Pancreas (tissue), 10 donors: ENCODE measurements at regions not wholly inside any gene's neighbourhood (a gene's known extent, or its start where the extent isn't known, plus 50 kb on each side); places are given as distances from the start of the nearest gene placed in this dataset.
A peak's percentile ranks its signal among the peaks of the same experiment; 100 is the strongest.

Experiments
- ATAC-seq, 4 donors: fragments of 200-7000 bp; cut with Tn5 transposase; one replicate each; pipeline versions ENCODE4 v1.8.0 to v1.9.1; 2020; ENCODE audit warnings: mild to moderate bottlenecking in 4 of 4, moderate library complexity in 4 of 4
- DNase-seq, 6 donors: peaks; one replicate each; pipeline ENCODE4 v3.0.0-alpha.2; 2020
- FAIRE-seq: peaks from 2 replicates; lab custom pipeline; 2012; peaks lifted over from hg19 to GRCh38; lab: Jason Lieb, UNC
- H3K27ac ChIP-seq, 4 donors: fragments of 200-600 bp; sonication (generic); 1 replicate in 3 of 4; 2 replicates in 1 of 4; pipeline versions ENCODE4 v1.5.0 to v1.8.0; 2020
- H3K27me3 ChIP-seq, 4 donors: fragments of 200-600 bp; one replicate each; pipeline ENCODE4 v1.8.0; 2021
- H3K36me3 ChIP-seq, 3 donors: fragments of 200-600 bp; sonication (generic) in 1 of 3; one replicate each; pipeline versions ENCODE4 v1.5.0 to v1.8.0; 2020 to 2021
- H3K4me1 ChIP-seq, 3 donors: fragments of 200-600 bp; one replicate each; pipeline ENCODE4 v1.8.0; 2021
- H3K4me3 ChIP-seq, 4 donors: fragments of 200-600 bp; sonication (generic) in 2 of 4; one replicate each; pipeline versions ENCODE4 v1.5.0 to v1.8.0; 2020 to 2021
- H3K9me3 ChIP-seq, 4 donors: fragments of 200-600 bp; one replicate each; pipeline ENCODE4 v1.8.0; 2021
- CTCF ChIP-seq, 4 donors: fragments of 200-600 bp; sonication (generic) in 3 of 4; IDR thresholded peaks; one replicate each; pipeline versions ENCODE4 v1.5.0 to v1.8.0; 2021; ENCODE audit warnings: antibody characterized with exemption in 4 of 4
- WGBS, 2 donors: extraction: QIAGEN DNeasy Blood & Tissue Kit; methylation state at CpG; one replicate each; pipeline ENCODE4 v1.1.7; 2013; 5-methylcytosine and 5-hydroxymethylcytosine counted together
- intact Hi-C, 3 donors: fragments of 100-400 bp; cut with DNase I; formaldehyde crosslinking; loops; one replicate each; pipeline versions ENCODE4 v1.11.1 to v1.14.2; 2022
- donor health status: healthy with polysubstance abuse.
- donor health status: DM: no; HTN: no; CAD: no; lungs with moderate emphysema.
- donor health status: DM: no; HTN: no; CAD: no.
- donor health status: control.
- donor health status: control.
- donor health status: Bipolar disorder and iron deficiency.
- donor health status: DM: yes; HTN: yes; CAD: no.
- donor health status: DM: no; HTN: no; CAD: no.
- donor health status: DM: no; HTN: no; CAD: no.
- donor health status: DM: yes; HTN: yes; CAD: no.

- ATAC-seq (no peak), FAIRE-seq (no peak), DNase-seq (no peak)
- Histone ChIP-seq H3K9me3 (no peaks in the 10 kb centered on the region), H3K27ac (no peak overlapping the region), H3K27me3 (no peaks in the 10 kb centered on the region), H3K36me3 (no peaks in the 10 kb centered on the region), H3K4me1 (peaks cover 0 to 7% (median 0%) of the 10 kb centered on the region in 3 donors), H3K4me3 (no peak overlapping the region)
- TF ChIP-seq CTCF (IDR thresholded peaks at IDR 0.05) = no peak
- 42 to 43% methylated on average over 3 of the region's 3 CpGs for WGBS, 2 donors
- intact Hi-C loops = no loop called here
Measured at GRCh38 chr2:155382776-155383175, 684.3 kb downstream of the KCNJ3 start.

- Histone ChIP-seq H3K4me3 (no peak overlapping the region), H3K27ac (no peak overlapping the region), H3K9me3 (no peaks in the 10 kb centered on the region), H3K4me1 (peaks cover 0 to 7% (median 0%) of the 10 kb centered on the region in 3 donors), H3K27me3 (no peaks in the 10 kb centered on the region), H3K36me3 (no peaks in the 10 kb centered on the region)
- no peak for TF ChIP-seq CTCF (IDR thresholded peaks at IDR 0.05)
- intact Hi-C loops = no loop called here
- 8 to 13% methylated on average over 1 of the region's 1 CpG for WGBS, 2 donors
- no peak for DNase-seq
- ATAC-seq = no peak
- no peak for FAIRE-seq
Measured at GRCh38 chr2:155381436-155381835, 682.9 kb downstream of the KCNJ3 start.

- FAIRE-seq = no peak
- Histone ChIP-seq H3K27me3 (peaks cover 0 to 1% (median 0%) of the 10 kb centered on the region in 4 donors), H3K36me3 (no peaks in the 10 kb centered on the region), H3K27ac (no peak overlapping the region), H3K9me3 (no peaks in the 10 kb centered on the region), H3K4me1 (peaks cover 0 to 7% (median 0%) of the 10 kb centered on the region in 3 donors), H3K4me3 (no peak overlapping the region)
- no peak for TF ChIP-seq CTCF (IDR thresholded peaks at IDR 0.05)
- DNase-seq = no peak
- 72 to 77% methylated on average over 2 of the region's 2 CpGs for WGBS, 2 donors
- ATAC-seq = no peak
- intact Hi-C loops = no loop called here
Measured at GRCh38 chr2:155379494-155379893, 681.0 kb downstream of the KCNJ3 start.

GRCh38 chr2:155377931-155378444, 679.5 kb downstream of the KCNJ3 start:
- Histone ChIP-seq H3K9me3 (no peaks in the 10 kb centered on the region), H3K27ac (no peak overlapping the region), H3K27me3 (peaks cover 0 to 4% (median 0%) of the 10 kb centered on the region in 4 donors), H3K36me3 (no peaks in the 10 kb centered on the region), H3K4me1 (peaks cover 0 to 7% (median 0%) of the 10 kb centered on the region in 3 donors), H3K4me3 (no peak overlapping the region)
- DNase-seq = no peak
- ATAC-seq = no peak
- no peak for FAIRE-seq
- 72 to 82% methylated on average over 1 of the region's 1 CpG for WGBS, 2 donors
- intact Hi-C loops = no loop called here
- no peak for TF ChIP-seq CTCF (IDR thresholded peaks at IDR 0.05)

- FAIRE-seq = no peak
- peaks cover 0 to 4% (median 0%) of the 10 kb centered on the region in 4 donors for H3K27me3 ChIP-seq
- no peak overlapping the region for H3K27ac ChIP-seq
- DNase-seq = no peak
- TF ChIP-seq CTCF (IDR thresholded peaks at IDR 0.05) = peak in 3 of 4 donors; percentile 8 to 26 (median 25)
- H3K9me3 ChIP-seq = no peaks in the 10 kb centered on the region
- WGBS, 2 donors = 52 to 55% methylated on average over 5 of the region's 5 CpGs
- intact Hi-C loops = no loop called here
- peak in 3 of 4 donors; percentile 49 to 56 (median 56) for ATAC-seq
- no peaks in the 10 kb centered on the region for H3K36me3 ChIP-seq
- H3K4me1 ChIP-seq = peaks cover 0 to 2% (median 0%) of the 10 kb centered on the region in 3 donors
- H3K4me3 ChIP-seq = no peak overlapping the region
Measured at GRCh38 chr2:155377266-155377680, 678.8 kb downstream of the KCNJ3 start.
